ES-I3 (cell line): ENCODE measurements at regions not wholly inside any gene's neighbourhood (a gene's known extent, or its start where the extent isn't known, plus 50 kb on each side); places are given as distances from the start of the nearest gene placed in this dataset.

Experiments
- H3K36me3 ChIP-seq: 2 replicates; pipeline ENCODE4 v1.6.1; 2013; ENCODE audit warnings: mild to moderate bottlenecking, low read length, control low read depth, moderate library complexity; ENCODE audit not compliant: insufficient read depth
- H3K4me1 ChIP-seq: 2 replicates; pipeline ENCODE4 v1.6.1; 2013; ENCODE audit warnings: mild to moderate bottlenecking, control low read depth, low read length; ENCODE audit not compliant: insufficient read depth
- H3K9ac ChIP-seq: 2 replicates; pipeline ENCODE4 v1.6.1; 2013; ENCODE audit warnings: low read depth, mild to moderate bottlenecking, low read length, moderate library complexity
- H3K9me3 ChIP-seq: 2 replicates; pipeline ENCODE4 v1.6.1; 2013; ENCODE audit warnings: mild to moderate bottlenecking, low read length, moderate library complexity; ENCODE audit not compliant: control insufficient read depth, insufficient read depth

- no peaks in the 10 kb centered on the region for H3K36me3 ChIP-seq
- no peak overlapping the region for H3K9ac ChIP-seq
- H3K9me3 ChIP-seq = no peaks in the 10 kb centered on the region
- peaks cover 4% of the 10 kb centered on the region; the same call in 1 of the 2 replicates for H3K4me1 ChIP-seq
Observed at GRCh38 chr14:99040052-99040451, 231.9 kb downstream of the BCL11B start.

DNA sequence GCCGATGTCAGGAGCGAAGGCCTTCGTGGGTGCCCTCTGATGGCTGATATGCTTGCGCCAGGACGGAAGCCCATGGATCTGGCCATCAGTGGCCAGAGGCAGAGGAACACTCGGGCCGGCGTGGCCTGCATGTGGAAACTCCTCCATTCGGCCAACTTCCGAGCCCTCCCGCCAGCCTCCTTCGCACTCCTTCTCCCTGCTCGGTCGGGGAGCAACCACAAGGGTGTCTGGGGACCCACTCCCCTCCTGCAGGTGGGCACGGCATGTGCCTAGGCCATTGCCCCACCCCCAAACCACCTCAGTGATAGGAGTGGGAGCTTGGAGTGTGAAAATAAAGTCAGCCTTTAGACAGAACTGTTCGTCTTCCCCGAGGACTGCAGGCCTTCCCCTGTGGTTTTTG, 231.3 kb downstream of the BCL11B start:
- Histone ChIP-seq H3K4me1 (peaks cover 4% of the 10 kb centered on the region; the same call in 1 of the 2 replicates), H3K9me3 (no peaks in the 10 kb centered on the region)

DNA sequence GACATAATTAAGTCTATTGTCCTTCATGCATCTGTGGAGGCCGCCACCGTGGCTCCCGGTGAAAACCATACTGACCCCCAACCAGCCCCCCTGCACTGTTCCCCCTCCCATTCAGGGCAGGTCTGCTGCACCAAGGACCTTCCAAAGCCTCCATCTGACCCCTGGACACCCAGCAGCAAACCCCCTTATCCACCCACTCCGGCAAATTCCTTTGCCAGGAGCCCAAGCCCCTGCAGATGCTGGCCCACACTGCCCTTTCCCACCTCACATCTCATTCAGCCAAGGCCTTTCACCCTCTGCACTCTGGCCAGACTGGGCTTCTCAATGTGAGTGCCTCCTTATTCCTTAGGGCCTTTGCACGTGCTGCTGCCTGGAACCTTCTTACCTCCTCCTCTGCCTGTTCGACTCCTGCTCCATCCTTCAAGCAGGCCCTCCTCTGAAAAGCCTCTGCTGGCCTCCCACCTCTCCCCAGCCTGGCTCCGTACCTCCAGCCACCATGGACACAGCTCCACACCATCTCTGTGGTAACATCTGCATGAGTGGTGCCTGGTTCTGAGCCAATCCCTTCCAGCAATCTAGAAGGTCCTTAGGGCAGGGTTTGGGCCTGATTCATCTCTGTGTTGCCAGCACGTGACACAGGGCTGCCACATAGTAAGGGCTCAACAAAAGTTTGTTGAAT, 230.7 kb downstream of the BCL11B start:
- Histone ChIP-seq H3K9ac (no peak overlapping the region), H3K4me1 (peaks cover 2% of the 10 kb centered on the region; the same call in 1 of the 2 replicates), H3K9me3 (no peaks in the 10 kb centered on the region), H3K36me3 (no peaks in the 10 kb centered on the region)

More for the DNA sequence above, 231.3 kb downstream of the BCL11B start:
- Histone ChIP-seq H3K9ac (no peak overlapping the region), H3K36me3 (no peaks in the 10 kb centered on the region)

- no peaks in the 10 kb centered on the region; the same call in 1 of the 2 replicates for H3K4me1 ChIP-seq
- H3K9ac ChIP-seq = no peak overlapping the region
- no peaks in the 10 kb centered on the region for H3K36me3 ChIP-seq
- no peaks in the 10 kb centered on the region for H3K9me3 ChIP-seq
Observed at GRCh38 chr14:99041820-99042174, 230.2 kb downstream of the BCL11B start.

DNA sequence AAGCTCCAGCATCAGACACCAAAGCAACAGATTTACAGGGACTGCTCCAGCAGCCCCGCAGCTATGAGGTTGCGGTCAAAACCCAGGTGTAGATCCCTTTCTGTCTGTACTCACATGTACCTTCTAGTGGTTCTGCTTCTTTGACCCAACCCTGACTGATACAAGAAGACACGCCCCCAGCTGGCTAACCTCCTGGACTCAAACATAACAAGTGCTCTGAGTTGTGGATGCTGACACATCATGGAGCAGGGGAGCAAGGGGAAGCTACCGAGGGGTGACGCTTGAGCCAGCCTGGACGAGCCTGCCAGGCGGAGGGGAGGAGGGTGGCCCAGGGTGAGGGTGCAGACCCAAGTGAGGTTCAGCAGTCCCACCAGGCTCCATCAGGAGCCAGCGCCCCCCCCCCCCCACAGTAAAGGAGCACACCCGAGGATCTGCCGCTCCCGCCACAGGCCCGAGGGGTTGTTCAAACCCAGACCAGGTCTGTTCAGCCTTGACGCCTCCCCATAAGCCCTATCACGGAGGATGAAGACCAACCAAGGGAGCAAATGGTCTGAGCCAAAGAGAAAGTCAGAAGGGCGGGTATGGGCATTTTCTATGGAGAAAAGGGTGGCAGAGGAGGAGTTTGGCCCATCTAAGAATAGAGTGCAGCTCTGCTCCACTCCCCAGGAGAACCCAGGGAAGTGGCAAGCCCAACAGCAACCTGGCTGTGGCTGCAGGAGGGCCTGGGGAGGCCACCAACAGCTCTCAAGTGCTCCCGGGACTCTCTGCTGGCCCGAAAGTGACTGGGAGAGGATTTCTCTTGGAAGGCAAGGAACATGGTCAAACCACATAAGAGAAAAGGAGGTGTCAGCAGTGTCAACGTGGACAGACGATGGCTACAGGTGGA, 229.4 kb downstream of the BCL11B start:
- H3K9ac ChIP-seq = no peak overlapping the region
- H3K9me3 ChIP-seq = no peaks in the 10 kb centered on the region
- no peaks in the 10 kb centered on the region; the same call in 1 of the 2 replicates for H3K4me1 ChIP-seq
- no peaks in the 10 kb centered on the region for H3K36me3 ChIP-seq

DNA sequence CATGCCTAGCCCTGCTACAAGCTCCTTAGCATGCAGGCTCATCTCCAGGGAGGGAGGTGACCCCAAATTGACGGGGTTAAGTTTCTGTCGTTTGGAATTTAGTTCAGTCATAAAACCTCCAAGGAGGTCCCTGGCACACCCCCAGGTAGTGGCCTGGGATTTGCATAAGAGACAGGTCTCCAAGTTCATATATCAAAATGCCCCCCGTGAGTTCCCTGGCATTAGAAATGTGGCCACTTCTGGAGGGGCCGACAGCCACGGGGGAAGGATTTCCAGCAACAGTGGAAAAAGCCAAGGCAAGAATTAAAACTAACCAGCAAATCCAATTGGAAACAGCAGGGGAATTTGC, 228.8 kb downstream of the BCL11B start:
- no peak overlapping the region for H3K9ac ChIP-seq
- no peaks in the 10 kb centered on the region for H3K36me3 ChIP-seq
- no peaks in the 10 kb centered on the region for H3K9me3 ChIP-seq
- H3K4me1 ChIP-seq = no peaks in the 10 kb centered on the region

DNA sequence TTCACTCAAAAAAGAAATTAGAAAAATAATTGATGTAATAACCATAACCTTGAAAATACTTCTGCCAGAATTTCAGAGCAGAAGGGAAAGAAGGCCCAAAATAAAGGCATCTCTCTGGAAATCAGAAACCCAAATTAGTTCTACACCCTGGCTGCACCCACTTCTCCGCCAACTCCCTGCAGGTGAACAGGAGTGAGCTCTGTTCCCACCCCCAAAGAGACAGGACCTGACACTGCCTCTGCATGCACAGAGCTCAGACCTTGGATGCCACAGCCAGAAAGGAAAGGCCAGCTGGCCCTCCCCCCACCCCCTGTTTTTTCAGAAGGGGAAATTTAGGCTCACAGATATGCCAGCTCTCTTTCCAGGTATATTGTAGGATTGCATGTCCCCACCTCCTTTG, 228.2 kb downstream of the BCL11B start:
- Histone ChIP-seq H3K36me3 (no peaks in the 10 kb centered on the region), H3K9me3 (no peaks in the 10 kb centered on the region), H3K4me1 (no peaks in the 10 kb centered on the region), H3K9ac (no peak overlapping the region)

- Histone ChIP-seq H3K36me3 (no peaks in the 10 kb centered on the region), H3K9me3 (no peaks in the 10 kb centered on the region; the same call in 1 of the 2 replicates), H3K4me1 (no peaks in the 10 kb centered on the region), H3K9ac (no peak overlapping the region)
Observed at GRCh38 chr14:99047441-99048031, 224.5 kb downstream of the BCL11B start.

GRCh38 chr14:99050309-99050708, 221.7 kb downstream of the BCL11B start:
- no peak overlapping the region for H3K9ac ChIP-seq
- H3K9me3 ChIP-seq = no peaks in the 10 kb centered on the region; the same call in 1 of the 2 replicates
- no peaks in the 10 kb centered on the region for H3K4me1 ChIP-seq
- H3K36me3 ChIP-seq = no peaks in the 10 kb centered on the region

- H3K9ac ChIP-seq = no peak overlapping the region
- H3K9me3 ChIP-seq = no peaks in the 10 kb centered on the region; the same call in 1 of the 2 replicates
- no peaks in the 10 kb centered on the region for H3K36me3 ChIP-seq
- no peaks in the 10 kb centered on the region for H3K4me1 ChIP-seq
Observed at GRCh38 chr14:99052467-99052866, 219.5 kb downstream of the BCL11B start.

DNA sequence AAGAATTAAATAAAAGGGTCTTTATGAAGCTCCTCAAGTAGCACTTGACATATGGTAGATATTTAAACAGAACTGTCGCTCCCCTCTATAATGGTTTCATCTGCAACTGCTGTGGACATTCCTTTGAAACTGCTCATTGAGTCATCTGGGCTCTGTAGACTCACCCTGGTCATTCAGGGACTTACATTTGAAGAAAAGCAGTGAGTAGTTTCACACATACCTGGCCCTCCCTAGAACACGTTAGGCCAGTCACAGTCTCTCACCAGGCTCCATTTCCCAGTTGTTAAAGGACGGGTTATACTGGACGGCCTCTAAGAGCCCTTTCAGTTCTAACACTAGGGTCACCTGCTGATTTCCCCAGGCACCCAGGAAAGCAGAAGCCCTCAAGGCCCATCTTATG, 217.0 kb downstream of the BCL11B start:
- Histone ChIP-seq H3K9me3 (no peaks in the 10 kb centered on the region; the same call in 1 of the 2 replicates), H3K36me3 (no peaks in the 10 kb centered on the region), H3K9ac (no peak overlapping the region), H3K4me1 (no peaks in the 10 kb centered on the region)

DNA sequence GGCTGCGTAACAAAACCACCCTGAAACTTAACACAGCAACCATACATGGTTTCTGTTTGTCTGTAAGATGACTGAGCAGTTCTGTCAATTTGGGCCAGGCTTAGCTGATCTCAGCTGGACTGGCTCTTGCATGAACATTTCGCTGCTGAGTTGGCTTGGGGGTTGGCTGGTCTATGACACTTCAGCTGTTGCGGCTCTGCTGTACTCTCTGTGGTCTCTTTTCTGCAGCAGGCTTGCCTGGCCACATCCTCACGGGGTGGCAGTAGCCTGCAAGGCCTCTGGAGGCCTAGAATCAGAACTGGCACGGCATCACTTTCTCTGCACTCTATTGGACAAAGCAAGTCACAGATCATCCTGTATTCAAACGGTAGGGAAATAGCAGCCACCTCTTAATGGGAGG, 216.2 kb downstream of the BCL11B start:
- Histone ChIP-seq H3K36me3 (no peaks in the 10 kb centered on the region), H3K9me3 (no peaks in the 10 kb centered on the region; the same call in 1 of the 2 replicates), H3K9ac (no peak overlapping the region)

DNA sequence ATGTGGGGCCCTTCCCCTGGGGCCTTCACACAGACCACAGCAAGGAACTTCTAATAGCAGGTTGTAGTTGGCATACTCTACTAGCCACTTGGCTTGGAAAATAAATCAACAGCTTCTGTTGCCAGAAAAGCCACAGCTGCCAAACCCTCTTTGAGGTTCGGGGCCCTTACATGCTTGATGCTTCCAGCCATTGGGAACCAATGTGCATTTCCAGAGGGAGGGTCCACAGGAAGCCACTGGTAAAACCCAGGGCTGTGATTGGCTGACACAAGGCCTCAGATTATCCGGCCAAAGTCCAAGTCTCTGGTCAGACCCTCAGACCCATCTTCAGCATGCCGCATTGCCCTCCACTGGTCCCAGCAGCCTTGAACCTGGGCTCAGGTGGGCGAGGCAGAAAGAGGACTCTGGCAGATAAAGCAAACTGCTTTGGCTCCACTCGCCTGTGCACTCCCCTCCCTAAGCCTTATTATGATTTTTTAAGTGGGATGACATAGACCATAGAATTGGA, 214.4 kb downstream of the BCL11B start:
- Histone ChIP-seq H3K4me1 (no peaks in the 10 kb centered on the region), H3K9ac (no peak overlapping the region), H3K9me3 (no peaks in the 10 kb centered on the region; the same call in 1 of the 2 replicates), H3K36me3 (no peaks in the 10 kb centered on the region)

More for the DNA sequence above, 216.2 kb downstream of the BCL11B start:
- H3K4me1 ChIP-seq = no peaks in the 10 kb centered on the region

DNA sequence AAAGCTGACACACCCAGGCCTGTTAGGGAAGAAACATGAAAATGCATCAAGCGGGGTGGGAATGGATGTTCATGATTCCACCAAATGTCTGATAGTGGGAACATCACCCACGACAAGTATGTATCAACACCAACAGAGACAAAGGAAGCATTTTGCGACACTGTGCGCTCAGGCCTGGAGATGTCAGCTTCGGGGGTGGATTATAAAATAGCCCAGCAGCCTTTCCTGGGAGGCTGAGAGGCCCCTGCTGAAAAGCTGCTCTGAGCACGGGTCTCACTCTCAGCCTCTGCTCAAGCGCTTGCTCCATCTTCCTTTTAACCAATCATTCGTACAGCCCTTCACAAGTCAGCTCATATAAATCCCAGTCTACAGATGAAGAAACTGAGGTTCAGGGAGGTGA, 213.5 kb downstream of the BCL11B start:
- Histone ChIP-seq H3K36me3 (no peaks in the 10 kb centered on the region), H3K9ac (no peak overlapping the region), H3K4me1 (no peaks in the 10 kb centered on the region), H3K9me3 (no peaks in the 10 kb centered on the region)
